ENCODE measurements at regions not wholly inside any gene's neighbourhood (a gene's known extent, or its start where the extent isn't known, plus 50 kb on each side); places are given as distances from the start of the nearest gene placed in this dataset.

DNA sequence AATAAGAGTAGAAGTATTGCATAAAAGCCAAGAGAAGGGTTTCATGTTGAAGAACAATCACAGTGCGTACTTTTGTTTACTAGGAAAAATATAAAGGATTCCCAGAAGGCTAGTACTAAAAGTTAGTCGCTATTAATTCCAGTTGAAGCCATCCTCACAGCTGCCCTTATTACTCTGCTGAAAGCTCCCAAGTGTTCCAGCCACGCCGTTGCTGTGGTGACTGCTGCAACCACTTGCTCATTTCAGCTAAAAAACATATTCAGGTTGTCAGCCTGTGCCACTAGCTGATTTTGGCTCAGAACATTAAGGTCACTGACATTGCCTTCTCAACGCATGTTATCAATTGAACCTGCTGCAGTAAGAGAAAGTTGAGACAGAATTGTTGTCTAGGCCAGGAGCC lies 87.1 kb upstream of the FNDC3A start:
- Mint-ChIP-seq H3K36me3 (ENCODE audit: insufficient read depth) (no peaks in the 10 kb centered on the region), H3K9me3 (no peaks in the 10 kb centered on the region), H3K27ac (no peak overlapping the region), H3K4me1 (ENCODE audit: low read depth in 2 of 2) (peaks cover 2 to 9% of the 10 kb centered on the region in 2 donors), H3K27me3 (no peaks in the 10 kb centered on the region), H3K4me3 (no peak overlapping the region)
- DNase-seq = no peak
- no peak for ATAC-seq (replicated peaks)

DNA sequence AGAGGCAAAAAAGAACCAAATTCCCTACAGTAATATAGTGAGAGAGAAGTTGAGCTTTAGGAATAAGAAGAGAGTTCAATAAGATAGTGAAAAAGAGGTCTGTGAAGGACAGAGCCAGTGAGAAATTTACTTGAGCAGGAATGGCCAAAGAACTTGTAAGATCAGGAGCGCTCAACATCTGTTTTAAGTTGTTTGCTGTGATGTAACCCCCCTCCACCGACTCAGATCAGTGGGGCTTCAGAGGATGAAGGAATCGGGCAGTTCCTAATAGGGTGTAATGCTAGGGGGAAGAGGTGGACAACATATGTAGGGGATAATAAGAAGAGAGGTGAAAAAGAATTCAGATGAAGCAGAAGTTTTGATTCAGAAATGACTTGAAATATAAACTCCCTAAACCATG lies 85.3 kb upstream of the FNDC3A start:
- no peaks in the 10 kb centered on the region for H3K9me3 Mint-ChIP-seq
- H3K27me3 Mint-ChIP-seq = no peaks in the 10 kb centered on the region
- no peak overlapping the region for H3K27ac Mint-ChIP-seq
- no peaks in the 10 kb centered on the region for H3K36me3 Mint-ChIP-seq (ENCODE audit: insufficient read depth)
- DNase-seq = no peak
- no peak overlapping the region for H3K4me3 Mint-ChIP-seq
- ATAC-seq (replicated peaks) = no peak
- no peaks in the 10 kb centered on the region for H3K4me1 Mint-ChIP-seq (ENCODE audit: low read depth in 2 of 2)

DNA sequence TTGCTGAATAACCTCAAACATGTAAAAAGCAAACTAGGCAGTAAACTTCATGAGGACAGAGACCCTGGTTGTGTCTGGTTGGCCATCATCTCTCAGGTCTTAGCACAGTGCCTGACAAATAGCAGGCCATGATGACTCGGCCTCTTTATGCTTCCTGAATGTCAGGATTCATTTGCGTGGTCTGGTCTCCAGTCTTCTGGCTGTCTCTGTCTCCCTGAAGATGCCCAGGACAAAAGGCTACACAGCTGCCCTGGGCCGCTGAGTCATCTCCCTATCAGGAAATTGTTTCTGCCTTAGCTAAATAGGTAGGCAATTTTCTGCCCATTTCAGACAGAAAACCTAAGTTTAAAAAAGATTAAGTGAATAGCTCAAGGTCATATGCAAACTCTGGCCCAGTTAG lies 84.1 kb upstream of the FNDC3A start:
- Mint-ChIP-seq H3K27ac (no peak overlapping the region), H3K27me3 (no peaks in the 10 kb centered on the region), H3K9me3 (no peaks in the 10 kb centered on the region), H3K4me1 (ENCODE audit: low read depth in 2 of 2) (no peaks in the 10 kb centered on the region), H3K4me3 (no peak overlapping the region), H3K36me3 (ENCODE audit: insufficient read depth) (no peaks in the 10 kb centered on the region)
- DNase-seq = no peak
- no peak for ATAC-seq (replicated peaks)

- Mint-ChIP-seq H3K36me3 (ENCODE audit: insufficient read depth) (no peaks in the 10 kb centered on the region), H3K27me3 (no peaks in the 10 kb centered on the region), H3K4me3 (no peak overlapping the region), H3K27ac (no peak overlapping the region), H3K9me3 (no peaks in the 10 kb centered on the region), H3K4me1 (ENCODE audit: low read depth in 2 of 2) (no peaks in the 10 kb centered on the region)
- ATAC-seq (replicated peaks) (no peak), DNase-seq (no peak)
Measured at GRCh38 chr13:48892053-48892687, 83.5 kb upstream of the FNDC3A start.

GRCh38 chr13:48892688-48893075 lies 83.0 kb upstream of the FNDC3A start:
- H3K27ac Mint-ChIP-seq = no peak overlapping the region

DNA sequence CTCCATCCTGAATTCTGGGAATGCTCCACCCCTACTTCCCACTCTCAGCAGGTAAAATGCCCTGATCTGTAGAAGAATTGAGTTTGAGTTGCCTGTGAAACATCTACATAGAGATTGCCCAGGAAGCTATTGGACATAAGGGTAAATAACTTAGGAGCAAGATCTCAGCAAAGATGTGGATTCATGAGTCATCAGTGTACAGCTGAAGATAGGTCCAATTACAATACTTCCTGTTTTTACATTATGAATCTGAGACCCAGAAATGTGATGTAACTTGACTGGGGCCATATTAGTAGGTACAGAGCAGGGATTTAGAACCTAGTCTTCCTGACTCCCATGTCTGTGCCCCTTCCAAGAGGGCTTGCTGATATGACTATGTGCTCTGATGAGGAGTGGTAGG lies 79.4 kb upstream of the FNDC3A start:
- DNase-seq (no peak), ATAC-seq (replicated peaks) (no peak)
- H3K36me3 Mint-ChIP-seq (ENCODE audit: insufficient read depth) = no peaks in the 10 kb centered on the region
- H3K4me1 Mint-ChIP-seq (ENCODE audit: low read depth in 2 of 2) = no peaks in the 10 kb centered on the region
- no peak overlapping the region for H3K27ac Mint-ChIP-seq
- H3K4me3 Mint-ChIP-seq = no peak overlapping the region
- peaks cover 29 to 30% of the 10 kb centered on the region in 2 donors for H3K27me3 Mint-ChIP-seq
- no peaks in the 10 kb centered on the region for H3K9me3 Mint-ChIP-seq

More at GRCh38 chr13:48892688-48893075, 83.0 kb upstream of the FNDC3A start:
- Mint-ChIP-seq H3K36me3 (ENCODE audit: insufficient read depth) (no peaks in the 10 kb centered on the region), H3K4me1 (ENCODE audit: low read depth in 2 of 2) (no peaks in the 10 kb centered on the region), H3K4me3 (no peak overlapping the region), H3K27me3 (peaks cover 0 to 2% of the 10 kb centered on the region in 2 donors), H3K9me3 (no peaks in the 10 kb centered on the region)
- no peak for DNase-seq
- no peak for ATAC-seq (replicated peaks)

- no peak for DNase-seq
- no peaks in the 10 kb centered on the region for H3K9me3 Mint-ChIP-seq
- no peak overlapping the region for H3K4me3 Mint-ChIP-seq
- no peaks in the 10 kb centered on the region for H3K36me3 Mint-ChIP-seq (ENCODE audit: insufficient read depth)
- ATAC-seq (replicated peaks) = no peak
- no peak overlapping the region for H3K27ac Mint-ChIP-seq
- peaks cover 29 to 36% of the 10 kb centered on the region in 2 donors for H3K27me3 Mint-ChIP-seq
- H3K4me1 Mint-ChIP-seq (ENCODE audit: low read depth in 2 of 2) = no peaks in the 10 kb centered on the region
Measured at GRCh38 chr13:48901781-48902180, 73.9 kb upstream of the FNDC3A start.

DNA sequence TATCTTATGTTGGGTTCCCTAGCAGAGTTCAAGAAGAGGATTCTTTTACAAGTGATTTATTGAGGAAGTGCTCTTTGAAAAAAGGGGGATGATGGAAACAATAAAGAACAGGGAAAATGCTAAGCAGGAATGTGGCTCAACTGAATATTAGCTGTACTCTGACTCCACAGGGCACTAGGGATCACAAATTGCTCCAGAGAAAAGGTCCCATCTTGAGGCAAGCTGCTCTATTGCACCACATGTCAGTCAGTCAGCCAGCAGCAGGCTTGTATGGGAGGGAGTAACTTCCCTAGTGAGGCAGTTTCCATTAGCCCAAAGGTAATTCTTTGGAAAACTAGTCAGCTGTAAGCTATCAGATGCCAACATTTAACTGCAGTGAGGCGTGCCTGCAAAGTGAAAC lies 73.3 kb upstream of the FNDC3A start:
- Mint-ChIP-seq H3K9me3 (no peaks in the 10 kb centered on the region), H3K4me1 (ENCODE audit: low read depth in 2 of 2) (no peaks in the 10 kb centered on the region), H3K4me3 (no peak overlapping the region), H3K27ac (no peak overlapping the region), H3K36me3 (ENCODE audit: insufficient read depth) (no peaks in the 10 kb centered on the region), H3K27me3 (peaks cover 29 to 41% of the 10 kb centered on the region in 2 donors)
- ATAC-seq (replicated peaks) = no peak
- DNase-seq = no peak

- Mint-ChIP-seq H3K27ac (no peak overlapping the region), H3K4me3 (no peak overlapping the region), H3K4me1 (ENCODE audit: low read depth in 2 of 2) (no peaks in the 10 kb centered on the region), H3K27me3 (peaks cover 9 to 26% of the 10 kb centered on the region in 2 donors), H3K9me3 (no peaks in the 10 kb centered on the region), H3K36me3 (ENCODE audit: insufficient read depth) (no peaks in the 10 kb centered on the region)
- ATAC-seq (replicated peaks) (no peak), DNase-seq (no peak)
Measured at GRCh38 chr13:48904668-48905290, 70.9 kb upstream of the FNDC3A start.

- Mint-ChIP-seq H3K4me1 (ENCODE audit: low read depth in 2 of 2) (no peaks in the 10 kb centered on the region), H3K27me3 (peaks cover 1 to 29% of the 10 kb centered on the region in 2 donors), H3K36me3 (ENCODE audit: insufficient read depth) (no peaks in the 10 kb centered on the region), H3K27ac (no peak overlapping the region), H3K9me3 (no peaks in the 10 kb centered on the region), H3K4me3 (no peak overlapping the region)
- ATAC-seq (replicated peaks) (no peak), DNase-seq (no peak)
Measured at GRCh38 chr13:48906200-48906599, 69.5 kb upstream of the FNDC3A start.

DNA sequence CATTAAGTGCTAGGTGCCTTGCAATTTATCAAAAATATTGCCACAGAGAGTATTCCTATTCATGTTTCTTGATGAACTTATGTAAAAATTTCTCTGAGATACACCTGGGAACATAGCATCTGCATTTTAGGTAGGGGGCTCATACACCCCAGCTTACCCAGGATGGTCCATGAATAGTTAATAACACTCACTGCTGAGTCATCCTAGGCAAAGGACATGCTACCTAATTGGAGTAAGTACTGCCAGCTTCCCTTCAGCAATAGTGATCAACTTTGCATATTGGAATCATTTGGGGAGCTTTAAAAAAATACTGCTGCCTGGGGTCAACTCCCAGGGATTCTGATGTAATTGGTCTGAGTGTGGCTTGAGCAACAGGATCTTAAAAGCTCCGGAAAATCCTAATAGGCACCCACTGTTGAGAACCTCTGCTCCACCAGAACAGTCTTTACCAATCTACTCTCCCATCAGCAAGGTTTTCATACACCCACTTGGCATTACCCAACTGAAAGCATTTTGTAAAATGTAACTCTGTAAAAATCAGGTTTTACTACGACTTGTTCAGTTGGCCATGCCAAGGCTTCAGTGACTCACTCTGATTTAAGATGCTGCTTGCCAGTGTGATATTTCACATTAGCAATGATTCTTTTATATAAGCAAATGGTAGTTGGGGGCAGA lies 67.2 kb upstream of the FNDC3A start:
- ATAC-seq (replicated peaks) (no peak), DNase-seq (no peak)
- no peak overlapping the region for H3K4me3 Mint-ChIP-seq
- peaks cover 0 to 21% of the 10 kb centered on the region in 2 donors for H3K27me3 Mint-ChIP-seq
- no peaks in the 10 kb centered on the region for H3K9me3 Mint-ChIP-seq
- H3K4me1 Mint-ChIP-seq (ENCODE audit: low read depth in 2 of 2) = no peaks in the 10 kb centered on the region
- H3K36me3 Mint-ChIP-seq (ENCODE audit: insufficient read depth) = no peaks in the 10 kb centered on the region
- H3K27ac Mint-ChIP-seq = no peak overlapping the region

GRCh38 chr13:48909056-48909389 lies 66.7 kb upstream of the FNDC3A start:
- ATAC-seq (replicated peaks) = no peak
- Mint-ChIP-seq H3K27ac (no peak overlapping the region), H3K27me3 (peaks cover 0 to 21% of the 10 kb centered on the region in 2 donors), H3K4me3 (no peak overlapping the region), H3K4me1 (ENCODE audit: low read depth in 2 of 2) (no peaks in the 10 kb centered on the region), H3K36me3 (ENCODE audit: insufficient read depth) (no peaks in the 10 kb centered on the region), H3K9me3 (no peaks in the 10 kb centered on the region)
- DNase-seq = no peak

DNA sequence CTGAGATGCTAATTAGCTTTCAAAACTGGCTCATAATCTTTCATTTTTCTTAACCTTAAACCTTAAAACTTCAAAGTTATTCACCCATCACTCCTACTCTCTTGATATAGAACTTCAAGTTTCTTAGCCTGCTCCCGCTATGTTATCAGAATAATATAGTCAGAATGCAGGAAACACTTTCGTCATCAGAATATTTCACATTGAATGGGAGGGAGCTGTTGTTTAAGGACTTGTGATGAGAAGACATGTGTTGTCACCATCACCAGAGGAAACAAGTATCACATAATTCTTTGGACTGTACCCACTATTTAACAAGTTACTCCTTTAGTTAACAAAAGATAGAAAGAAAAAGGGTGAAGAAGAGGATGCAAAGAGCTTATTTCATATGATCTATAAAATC lies 65.0 kb upstream of the FNDC3A start:
- H3K27ac Mint-ChIP-seq = no peak overlapping the region
- no peaks in the 10 kb centered on the region for H3K4me1 Mint-ChIP-seq (ENCODE audit: low read depth in 2 of 2)
- H3K4me3 Mint-ChIP-seq = no peak overlapping the region
- peaks cover 7 to 26% of the 10 kb centered on the region in 2 donors for H3K27me3 Mint-ChIP-seq
- no peak for ATAC-seq (replicated peaks)
- H3K9me3 Mint-ChIP-seq = no peaks in the 10 kb centered on the region
- no peaks in the 10 kb centered on the region for H3K36me3 Mint-ChIP-seq (ENCODE audit: insufficient read depth)
- no peak for DNase-seq

DNA sequence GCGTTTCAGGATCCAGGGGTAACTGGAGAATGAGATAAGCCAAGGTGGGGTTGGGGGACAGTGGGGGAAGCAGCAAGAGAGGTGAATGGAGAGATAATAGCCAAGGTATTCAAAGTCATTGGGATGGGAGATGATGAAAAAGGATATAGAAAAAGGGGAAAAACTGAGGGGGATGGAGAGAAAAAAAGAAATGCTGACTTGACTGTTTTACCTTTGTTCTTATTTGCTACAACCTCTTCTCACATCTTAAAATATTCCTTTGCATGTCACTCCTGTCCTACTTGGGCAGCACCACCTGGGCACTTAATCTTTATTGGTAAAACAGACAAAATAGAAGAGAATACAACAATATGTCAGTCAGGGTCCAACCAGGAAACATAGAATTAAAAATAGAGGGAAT lies 56.0 kb upstream of the FNDC3A start:
- DNase-seq = no peak
- Mint-ChIP-seq H3K36me3 (ENCODE audit: insufficient read depth) (peaks cover 3% of the 10 kb centered on the region), H3K9me3 (peaks cover 0 to 2% of the 10 kb centered on the region in 2 donors), H3K4me1 (ENCODE audit: low read depth in 2 of 2) (no peaks in the 10 kb centered on the region), H3K27me3 (peaks cover 24 to 39% of the 10 kb centered on the region in 2 donors), H3K27ac (no peak overlapping the region), H3K4me3 (no peak overlapping the region)
- no peak for ATAC-seq (replicated peaks)
